Panc1 (cell line): ENCODE measurements at regions not wholly inside any gene's neighbourhood (a gene's known extent, or its start where the extent isn't known, plus 50 kb on each side); places are given as distances from the start of the nearest gene placed in this dataset.

Experiments used
- POLR2AphosphoS5 ChIP-seq: IDR thresholded peaks from 2 replicates; pipeline ENCODE4 v1.6.1; 2012; ENCODE audit warnings: mild to moderate bottlenecking, low read depth, low read length, moderate library complexity
- SIN3A ChIP-seq: IDR thresholded peaks from 2 replicates; pipeline ENCODE4 v1.6.1; 2012; ENCODE audit warnings: low read depth, mild to moderate bottlenecking, low read length, moderate library complexity, borderline replicate concordance; ENCODE audit not compliant: insufficient read depth
- TCF7L2 ChIP-seq: IDR thresholded peaks from 2 replicates; pipeline ENCODE4 v1.6.1; 2011; ENCODE audit warnings: mild to moderate bottlenecking, low read depth, low read length, inconsistent platforms
- TF ChIP-seq, protein P1 (sequence below): fragments of 450-650 bp; IDR thresholded peaks from 2 replicates; pipeline ENCODE4 v1.5.1; 2017; ENCODE audit warnings: mild to moderate bottlenecking
- TF ChIP-seq, protein P2 (sequence below), 2 experiments: IDR thresholded peaks; 2 replicates each; pipeline ENCODE4 v1.6.1; 2011 to 2012; ENCODE audit warnings: low read depth in 2 of 2, control low read depth in 1 of 2, low read length in 1 of 2, mild to moderate bottlenecking in 1 of 2, moderate library complexity in 1 of 2; ENCODE audit not compliant: insufficient read depth in 1 of 2

DNA sequence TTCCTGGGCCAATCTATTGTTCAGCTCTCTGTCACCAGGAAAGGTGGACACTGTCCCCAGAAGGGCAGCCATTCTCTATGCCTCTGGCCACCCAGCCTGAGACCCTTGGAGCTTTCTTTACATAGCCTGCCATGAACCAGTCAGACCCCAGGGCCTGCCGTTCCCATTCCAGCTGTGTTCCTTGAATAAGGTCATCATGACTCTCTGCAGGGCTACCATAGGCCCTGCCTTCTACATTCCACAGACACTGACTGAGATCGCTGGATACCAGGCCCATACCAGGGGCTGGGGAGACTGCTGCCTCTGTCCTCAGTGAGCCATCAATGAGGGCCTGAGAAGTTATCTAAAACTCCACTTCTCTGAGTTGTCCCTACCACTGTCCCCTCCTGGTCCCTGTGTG is 75.5 kb downstream of the SYNE3 start:
- TF ChIP-seq, protein P1, sequence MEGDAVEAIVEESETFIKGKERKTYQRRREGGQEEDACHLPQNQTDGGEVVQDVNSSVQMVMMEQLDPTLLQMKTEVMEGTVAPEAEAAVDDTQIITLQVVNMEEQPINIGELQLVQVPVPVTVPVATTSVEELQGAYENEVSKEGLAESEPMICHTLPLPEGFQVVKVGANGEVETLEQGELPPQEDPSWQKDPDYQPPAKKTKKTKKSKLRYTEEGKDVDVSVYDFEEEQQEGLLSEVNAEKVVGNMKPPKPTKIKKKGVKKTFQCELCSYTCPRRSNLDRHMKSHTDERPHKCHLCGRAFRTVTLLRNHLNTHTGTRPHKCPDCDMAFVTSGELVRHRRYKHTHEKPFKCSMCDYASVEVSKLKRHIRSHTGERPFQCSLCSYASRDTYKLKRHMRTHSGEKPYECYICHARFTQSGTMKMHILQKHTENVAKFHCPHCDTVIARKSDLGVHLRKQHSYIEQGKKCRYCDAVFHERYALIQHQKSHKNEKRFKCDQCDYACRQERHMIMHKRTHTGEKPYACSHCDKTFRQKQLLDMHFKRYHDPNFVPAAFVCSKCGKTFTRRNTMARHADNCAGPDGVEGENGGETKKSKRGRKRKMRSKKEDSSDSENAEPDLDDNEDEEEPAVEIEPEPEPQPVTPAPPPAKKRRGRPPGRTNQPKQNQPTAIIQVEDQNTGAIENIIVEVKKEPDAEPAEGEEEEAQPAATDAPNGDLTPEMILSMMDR = no peak
- TF ChIP-seq POLR2AphosphoS5 (no peak), TCF7L2 (no peak), SIN3A (no peak)
- TF ChIP-seq, protein P2, sequence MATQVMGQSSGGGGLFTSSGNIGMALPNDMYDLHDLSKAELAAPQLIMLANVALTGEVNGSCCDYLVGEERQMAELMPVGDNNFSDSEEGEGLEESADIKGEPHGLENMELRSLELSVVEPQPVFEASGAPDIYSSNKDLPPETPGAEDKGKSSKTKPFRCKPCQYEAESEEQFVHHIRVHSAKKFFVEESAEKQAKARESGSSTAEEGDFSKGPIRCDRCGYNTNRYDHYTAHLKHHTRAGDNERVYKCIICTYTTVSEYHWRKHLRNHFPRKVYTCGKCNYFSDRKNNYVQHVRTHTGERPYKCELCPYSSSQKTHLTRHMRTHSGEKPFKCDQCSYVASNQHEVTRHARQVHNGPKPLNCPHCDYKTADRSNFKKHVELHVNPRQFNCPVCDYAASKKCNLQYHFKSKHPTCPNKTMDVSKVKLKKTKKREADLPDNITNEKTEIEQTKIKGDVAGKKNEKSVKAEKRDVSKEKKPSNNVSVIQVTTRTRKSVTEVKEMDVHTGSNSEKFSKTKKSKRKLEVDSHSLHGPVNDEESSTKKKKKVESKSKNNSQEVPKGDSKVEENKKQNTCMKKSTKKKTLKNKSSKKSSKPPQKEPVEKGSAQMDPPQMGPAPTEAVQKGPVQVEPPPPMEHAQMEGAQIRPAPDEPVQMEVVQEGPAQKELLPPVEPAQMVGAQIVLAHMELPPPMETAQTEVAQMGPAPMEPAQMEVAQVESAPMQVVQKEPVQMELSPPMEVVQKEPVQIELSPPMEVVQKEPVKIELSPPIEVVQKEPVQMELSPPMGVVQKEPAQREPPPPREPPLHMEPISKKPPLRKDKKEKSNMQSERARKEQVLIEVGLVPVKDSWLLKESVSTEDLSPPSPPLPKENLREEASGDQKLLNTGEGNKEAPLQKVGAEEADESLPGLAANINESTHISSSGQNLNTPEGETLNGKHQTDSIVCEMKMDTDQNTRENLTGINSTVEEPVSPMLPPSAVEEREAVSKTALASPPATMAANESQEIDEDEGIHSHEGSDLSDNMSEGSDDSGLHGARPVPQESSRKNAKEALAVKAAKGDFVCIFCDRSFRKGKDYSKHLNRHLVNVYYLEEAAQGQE (IDR thresholded peaks at IDR 0.05; ENCODE audit: insufficient read depth in 1 of 2, low read depth in 2 of 2, low read length in 1 of 2) = no peak
